NT2/D1 (cell line): ENCODE measurements at regions not wholly inside any gene's neighbourhood (a gene's known extent, or its start where the extent isn't known, plus 50 kb on each side); places are given as distances from the start of the nearest gene placed in this dataset.

Experiments
- DNase-seq: peaks from one replicate; pipeline ENCODE4 v3.0.0-alpha.2; 2011; ENCODE audit warnings: low read depth, low spot score
- H3K27me3 ChIP-seq: 2 replicates; pipeline ENCODE4 v1.6.0; 2011; ENCODE audit warnings: mild to moderate bottlenecking; ENCODE audit not compliant: insufficient read length, insufficient read depth
- H3K36me3 ChIP-seq: 2 replicates; pipeline ENCODE4 v1.6.1; 2011; ENCODE audit warnings: mild to moderate bottlenecking, low read length, mixed read lengths; ENCODE audit not compliant: insufficient read depth, insufficient read length
- H3K4me1 ChIP-seq: 2 replicates; pipeline ENCODE4 v1.5.1; 2011; ENCODE audit not compliant: insufficient read depth, insufficient read length
- H3K4me3 ChIP-seq: 2 replicates; pipeline ENCODE4 v1.5.1; 2011; ENCODE audit warnings: low read depth; ENCODE audit not compliant: insufficient read length
- H3K9ac ChIP-seq: 2 replicates; pipeline ENCODE4 v1.6.0; 2011; ENCODE audit warnings: low read depth; ENCODE audit not compliant: insufficient read length
- H3K9me3 ChIP-seq: 2 replicates; pipeline ENCODE4 v1.5.1; 2011; ENCODE audit warnings: mild to moderate bottlenecking, low read length; ENCODE audit not compliant: insufficient read depth
- SUZ12 ChIP-seq: IDR thresholded peaks from 2 replicates; pipeline ENCODE4 v1.6.1; 2011; ENCODE audit not compliant: insufficient read length, insufficient read depth; ENCODE audit errors: extremely low read depth
- YY1 ChIP-seq: IDR thresholded peaks from 2 replicates; pipeline ENCODE4 v1.6.1; 2011; ENCODE audit not compliant: insufficient read length, insufficient read depth
- ZNF274 ChIP-seq: IDR thresholded peaks from 2 replicates; pipeline ENCODE4 v1.6.1; 2011; ENCODE audit warnings: mild to moderate bottlenecking, low read depth, low read length

- Histone ChIP-seq H3K27me3 (no peaks in the 10 kb centered on the region), H3K9ac (no peak overlapping the region), H3K9me3 (no peaks in the 10 kb centered on the region), H3K4me1 (no peaks in the 10 kb centered on the region), H3K4me3 (no peak overlapping the region), H3K36me3 (no peaks in the 10 kb centered on the region)
- DNase-seq: no peak
- no peak for TF ChIP-seq YY1
- no peak for TF ChIP-seq SUZ12
- no peak for TF ChIP-seq ZNF274
These were observed 265.3 kb downstream of the MRPL39 start for GRCh38 chr21:25341981-25342380.

- no peak overlapping the region for H3K4me3 ChIP-seq
- H3K36me3 ChIP-seq: no peaks in the 10 kb centered on the region
- no peak overlapping the region for H3K9ac ChIP-seq
- no peaks in the 10 kb centered on the region for H3K9me3 ChIP-seq
- H3K27me3 ChIP-seq: no peaks in the 10 kb centered on the region
- TF ChIP-seq ZNF274 (no peak), SUZ12 (no peak), YY1 (no peak)
- no peak for DNase-seq
- H3K4me1 ChIP-seq: no peaks in the 10 kb centered on the region
These were observed 268.9 kb downstream of the MRPL39 start for GRCh38 chr21:25338415-25338814.

- no peak for TF ChIP-seq SUZ12
- TF ChIP-seq YY1: no peak
- TF ChIP-seq ZNF274: no peak
- DNase-seq: no peak
- H3K9me3 ChIP-seq: no peaks in the 10 kb centered on the region
These were observed 273.1 kb downstream of the MRPL39 start for GRCh38 chr21:25334046-25334730.

GRCh38 chr21:25331286-25331685 lies 276.0 kb downstream of the MRPL39 start:
- H3K9me3 ChIP-seq: no peaks in the 10 kb centered on the region
- H3K4me1 ChIP-seq: no peaks in the 10 kb centered on the region
- H3K36me3 ChIP-seq: no peaks in the 10 kb centered on the region
- no peak overlapping the region for H3K4me3 ChIP-seq
- TF ChIP-seq SUZ12 (no peak), ZNF274 (no peak), YY1 (no peak)
- no peaks in the 10 kb centered on the region for H3K27me3 ChIP-seq
- no peak overlapping the region for H3K9ac ChIP-seq
- DNase-seq: no peak

More at GRCh38 chr21:25334046-25334730, 273.1 kb downstream of the MRPL39 start:
- no peak overlapping the region for H3K9ac ChIP-seq
- no peak overlapping the region for H3K4me3 ChIP-seq
- H3K27me3 ChIP-seq: no peaks in the 10 kb centered on the region
- no peaks in the 10 kb centered on the region for H3K36me3 ChIP-seq
- H3K4me1 ChIP-seq: no peaks in the 10 kb centered on the region

GRCh38 chr21:25330266-25330665 lies 277.0 kb downstream of the MRPL39 start:
- no peak for DNase-seq
- Histone ChIP-seq H3K27me3 (no peaks in the 10 kb centered on the region), H3K4me3 (no peak overlapping the region), H3K9me3 (no peaks in the 10 kb centered on the region), H3K4me1 (no peaks in the 10 kb centered on the region), H3K36me3 (no peaks in the 10 kb centered on the region), H3K9ac (no peak overlapping the region)
- TF ChIP-seq YY1: no peak
- TF ChIP-seq ZNF274: no peak
- TF ChIP-seq SUZ12: no peak

GRCh38 chr21:25329227-25329825 lies 278.0 kb downstream of the MRPL39 start:
- H3K4me3 ChIP-seq: no peak overlapping the region
- no peak for DNase-seq
- no peaks in the 10 kb centered on the region for H3K27me3 ChIP-seq
- H3K36me3 ChIP-seq: no peaks in the 10 kb centered on the region
- no peaks in the 10 kb centered on the region for H3K9me3 ChIP-seq
- H3K9ac ChIP-seq: no peak overlapping the region
- TF ChIP-seq YY1 (no peak), ZNF274 (no peak), SUZ12 (no peak)
- H3K4me1 ChIP-seq: no peaks in the 10 kb centered on the region

GRCh38 chr21:25328736-25329135 lies 278.5 kb downstream of the MRPL39 start:
- Histone ChIP-seq H3K9me3 (no peaks in the 10 kb centered on the region), H3K27me3 (no peaks in the 10 kb centered on the region), H3K9ac (no peak overlapping the region), H3K4me3 (no peak overlapping the region), H3K36me3 (no peaks in the 10 kb centered on the region), H3K4me1 (no peaks in the 10 kb centered on the region)
- DNase-seq: no peak
- TF ChIP-seq YY1 (no peak), SUZ12 (no peak), ZNF274 (no peak)
